ENCODE measurements at regions not wholly inside any gene's neighbourhood (a gene's known extent, or its start where the extent isn't known, plus 50 kb on each side); places are given as distances from the start of the nearest gene placed in this dataset.

DNA sequence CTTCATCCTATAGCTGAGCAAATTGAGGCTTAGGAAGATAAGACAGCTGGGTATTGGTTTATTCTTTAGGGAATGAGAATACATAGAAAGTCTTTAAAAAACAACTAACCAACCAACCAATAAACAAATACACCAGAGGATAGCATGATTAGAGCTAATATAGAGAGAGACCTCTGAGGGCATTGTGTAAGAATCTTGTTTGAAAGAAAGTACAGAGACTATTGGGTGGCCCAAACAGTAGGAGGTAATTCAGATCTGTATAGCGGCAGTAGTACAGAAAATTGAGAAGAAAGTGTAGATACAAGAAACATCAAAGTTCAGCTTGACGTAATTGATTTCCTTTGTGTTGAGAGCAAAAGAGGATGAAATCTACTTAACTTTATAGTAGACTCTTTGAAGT lies 1951.0 kb upstream of the ADGRL3 start:
- TF ChIP-seq, protein P1, sequence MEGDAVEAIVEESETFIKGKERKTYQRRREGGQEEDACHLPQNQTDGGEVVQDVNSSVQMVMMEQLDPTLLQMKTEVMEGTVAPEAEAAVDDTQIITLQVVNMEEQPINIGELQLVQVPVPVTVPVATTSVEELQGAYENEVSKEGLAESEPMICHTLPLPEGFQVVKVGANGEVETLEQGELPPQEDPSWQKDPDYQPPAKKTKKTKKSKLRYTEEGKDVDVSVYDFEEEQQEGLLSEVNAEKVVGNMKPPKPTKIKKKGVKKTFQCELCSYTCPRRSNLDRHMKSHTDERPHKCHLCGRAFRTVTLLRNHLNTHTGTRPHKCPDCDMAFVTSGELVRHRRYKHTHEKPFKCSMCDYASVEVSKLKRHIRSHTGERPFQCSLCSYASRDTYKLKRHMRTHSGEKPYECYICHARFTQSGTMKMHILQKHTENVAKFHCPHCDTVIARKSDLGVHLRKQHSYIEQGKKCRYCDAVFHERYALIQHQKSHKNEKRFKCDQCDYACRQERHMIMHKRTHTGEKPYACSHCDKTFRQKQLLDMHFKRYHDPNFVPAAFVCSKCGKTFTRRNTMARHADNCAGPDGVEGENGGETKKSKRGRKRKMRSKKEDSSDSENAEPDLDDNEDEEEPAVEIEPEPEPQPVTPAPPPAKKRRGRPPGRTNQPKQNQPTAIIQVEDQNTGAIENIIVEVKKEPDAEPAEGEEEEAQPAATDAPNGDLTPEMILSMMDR (IDR thresholded peaks at IDR 0.05; ENCODE audit: extremely low read depth in 1 of 2, insufficient read depth in 1 of 2, low read depth in 1 of 2, low read length in 2 of 2): no peak
- TF ChIP-seq FOS (IDR thresholded peaks at IDR 0.05; ENCODE audit: borderline replicate concordance, insufficient read depth, low read length) (no peak), POLR2AphosphoS5 (IDR thresholded peaks at IDR 0.05; ENCODE audit: insufficient read depth, low read depth, low read length) (no peak)
